PC-3 (cell line): ENCODE measurements at regions not wholly inside any gene's neighbourhood (a gene's known extent, or its start where the extent isn't known, plus 50 kb on each side); places are given as distances from the start of the nearest gene placed in this dataset.

Source experiments
- ATAC-seq: fragments of 200-7000 bp; cut with Tn5 transposase; 2 replicates; pipeline ENCODE4 v1.9.1; 2020; ENCODE audit warnings: mild to moderate bottlenecking, moderate library complexity
- BruUV-seq: library from RNA; stranded (reverse); fragments of 400-500 nt; replicated peaks from 2 replicates; lab custom pipeline; 2021; lab: Mats Ljungman, UMichigan
- CTCF ChIA-PET: fragments of 300-600 bp; sonication (Branson Sonifier 250); formaldehyde crosslinking; loops from one replicate; lab custom pipeline; 2022; ENCODE audit warnings: antibody characterized with exemption; lab: Charles Lee
- POLR2A ChIA-PET: fragments of 300-600 bp; sonication (Branson Sonifier 250); formaldehyde crosslinking; loops from one replicate; lab custom pipeline; 2022; ENCODE audit warnings: antibody characterized with exemption; ENCODE audit not compliant: unreplicated experiment; lab: Charles Lee
- DNase-seq: peaks from one replicate; pipeline ENCODE4 v3.0.0-alpha.2; 2015
- H2AFZ ChIP-seq: fragments of 300-600 bp; sonication (generic); 2 replicates; pipeline ENCODE4 v1.6.0; 2016; ENCODE audit warnings: antibody characterized with exemption, low read length
- H3F3A ChIP-seq: fragments of 300-600 bp; sonication (generic); one replicate; pipeline ENCODE4 v1.6.0; 2017; ENCODE audit warnings: antibody characterized with exemption, low read length, control low read depth, mild to moderate bottlenecking; ENCODE audit not compliant: unreplicated experiment
- H3K27ac ChIP-seq: fragments of 300-600 bp; sonication (generic); 2 replicates; pipeline ENCODE4 v1.5.1; 2016; ENCODE audit warnings: mild to moderate bottlenecking, low read length
- H3K27me3 ChIP-seq: fragments of 300-600 bp; sonication (generic); 2 replicates; pipeline ENCODE4 v1.6.1; 2016; ENCODE audit warnings: low read length, mixed read lengths
- H3K36me3 ChIP-seq: fragments of 300-600 bp; sonication (generic); 2 replicates; pipeline ENCODE4 v1.6.1; 2016; ENCODE audit warnings: low read depth, mixed run types, low read length, mixed read lengths
- H3K4me1 ChIP-seq: fragments of 300-600 bp; sonication (generic); 2 replicates; pipeline ENCODE4 v1.5.1; 2016; ENCODE audit warnings: low read length; ENCODE audit not compliant: insufficient read depth
- H3K4me2 ChIP-seq: fragments of 300-600 bp; sonication (generic); 2 replicates; pipeline ENCODE4 v1.6.0; 2016; ENCODE audit warnings: low read length
- H3K4me3 ChIP-seq: fragments of 300-600 bp; sonication (generic); 2 replicates; pipeline ENCODE4 v1.5.1; 2016; ENCODE audit warnings: mild to moderate bottlenecking, low read length, mixed read lengths
- H3K79me2 ChIP-seq: fragments of 300-600 bp; sonication (generic); 2 replicates; pipeline ENCODE4 v1.6.1; 2017; ENCODE audit warnings: low read length, mixed read lengths
- H3K9ac ChIP-seq: fragments of 300-600 bp; sonication (generic); 2 replicates; pipeline ENCODE4 v1.6.0; 2016; ENCODE audit warnings: mild to moderate bottlenecking, low read length
- H3K9me2 ChIP-seq: fragments of 300-600 bp; sonication (generic); replicated peaks from 2 replicates; pipeline ENCODE4 v1.6.1; 2016; ENCODE audit warnings: mixed run types, low read length, mixed read lengths
- H3K9me3 ChIP-seq: fragments of 300-600 bp; sonication (generic); 2 replicates; pipeline ENCODE4 v1.6.1; 2016; ENCODE audit warnings: low read length, mixed read lengths
- H4K20me1 ChIP-seq: fragments of 300-600 bp; sonication (generic); 2 replicates; pipeline ENCODE4 v1.6.1; 2016; ENCODE audit warnings: low read length, mixed read lengths
- CTCF ChIP-seq: fragments of 300-600 bp; sonication (generic); conservative IDR thresholded peaks from 2 replicates; pipeline ENCODE4 v1.5.1; 2017; ENCODE audit warnings: antibody characterized with exemption, low read depth, mild to moderate bottlenecking, low read length
- EZH2 ChIP-seq: fragments of 300-600 bp; sonication (generic); IDR thresholded peaks from one replicate; pipeline ENCODE4 v1.6.1; 2017; ENCODE audit warnings: antibody characterized with exemption, mild to moderate bottlenecking, low read length; ENCODE audit not compliant: unreplicated experiment
- EZH2phosphoT487 ChIP-seq: fragments of 300-600 bp; sonication (generic); IDR thresholded peaks from 2 replicates; pipeline ENCODE4 v1.6.1; 2018; ENCODE audit warnings: mild to moderate bottlenecking, antibody characterized with exemption, low read length, borderline replicate concordance
- intact Hi-C: fragments of 100-400 bp; cut with micrococcal nuclease; formaldehyde crosslinking; loops from 2 replicates; pipeline ENCODE4 v1.9.0; 2023

- H3K4me2 ChIP-seq, result no peak overlapping the region
- no peak overlapping the region for H3K9ac ChIP-seq
- intact Hi-C loops, result loop anchor here (2.0 to 5.0 kb wide), 2 partner anchors 233 to 330 kb away; no protein-coding TSS in a partner anchor
- no peak overlapping the region for H3K4me3 ChIP-seq
- ChIA-PET CTCF (interaction anchor here (0.7 kb wide), 1 partner anchor 145 kb away, joined by 4 read pairs; no protein-coding TSS in a partner anchor), POLR2A (interaction anchor here (0.5 kb wide), 1 partner anchor 334 kb away, joined by 5 read pairs; no protein-coding TSS in a partner anchor)
- H3K4me1 ChIP-seq, result no peaks in the 10 kb centered on the region
- H3K9me2 ChIP-seq, result no peaks in the 10 kb centered on the region
- no peaks in the 10 kb centered on the region for H3K27me3 ChIP-seq
- H3F3A ChIP-seq, result no peaks in the 10 kb centered on the region
- no peak overlapping the region for H2AFZ ChIP-seq
- H3K9me3 ChIP-seq, result no peaks in the 10 kb centered on the region
- no peaks in the 10 kb centered on the region for H3K79me2 ChIP-seq
- no peak for ATAC-seq
- DNase-seq, result no peak
- no peaks in the 10 kb centered on the region for H4K20me1 ChIP-seq
- no peak for TF ChIP-seq CTCF
- no peak for TF ChIP-seq EZH2phosphoT487
- TF ChIP-seq EZH2, result no peak
- no TSS peak for BruUV-seq
- no peak overlapping the region for H3K27ac ChIP-seq
- no peaks in the 10 kb centered on the region for H3K36me3 ChIP-seq
Measured at GRCh38 chr18:27778925-27779324, 398.0 kb downstream of the CDH2 start.

GRCh38 chr18:27778441-27778840 is 398.5 kb downstream of the CDH2 start:
- intact Hi-C loops, result loop anchor here (2.0 to 5.0 kb wide), 2 partner anchors 234 to 330 kb away; no protein-coding TSS in a partner anchor
- TF ChIP-seq EZH2 (no peak), CTCF (peak; percentile 73)
- ChIA-PET CTCF (interaction anchor here (0.7 kb wide), 1 partner anchor 145 kb away, joined by 4 read pairs; no protein-coding TSS in a partner anchor), POLR2A (no interaction called here)
- Histone ChIP-seq H3K27me3 (no peaks in the 10 kb centered on the region), H3K9me3 (no peaks in the 10 kb centered on the region), H4K20me1 (no peaks in the 10 kb centered on the region), H3K4me1 (no peaks in the 10 kb centered on the region), H3K4me2 (no peak overlapping the region), H3K79me2 (no peaks in the 10 kb centered on the region), H3K9ac (no peak overlapping the region), H3K4me3 (no peak overlapping the region), H3K27ac (no peak overlapping the region), H2AFZ (no peak overlapping the region), H3K9me2 (no peaks in the 10 kb centered on the region), H3K36me3 (no peaks in the 10 kb centered on the region), H3F3A (no peaks in the 10 kb centered on the region)
- DNase-seq (peak; percentile 52), ATAC-seq (peak; percentile 64)
- no TSS peak for BruUV-seq

- H3F3A ChIP-seq, result no peaks in the 10 kb centered on the region
- ATAC-seq (no peak), DNase-seq (no peak)
- 0 out of 2 replicates have a peak, but pooled peaks cover 2% of the 10 kb centered on the region for H3K9me2 ChIP-seq
- no peaks in the 10 kb centered on the region for H3K9me3 ChIP-seq
- H3K27me3 ChIP-seq, result no peaks in the 10 kb centered on the region
- H3K27ac ChIP-seq, result no peak overlapping the region
- CTCF ChIA-PET, result no interaction called here
- no peaks in the 10 kb centered on the region for H3K36me3 ChIP-seq
- H4K20me1 ChIP-seq, result no peaks in the 10 kb centered on the region
- H3K9ac ChIP-seq, result no peak overlapping the region
- H3K4me2 ChIP-seq, result no peak overlapping the region
- H3K4me1 ChIP-seq, result no peaks in the 10 kb centered on the region
- no peak overlapping the region for H3K4me3 ChIP-seq
- POLR2A ChIA-PET, result no interaction called here
- no TSS peak for BruUV-seq
- no peak overlapping the region for H2AFZ ChIP-seq
- no peaks in the 10 kb centered on the region for H3K79me2 ChIP-seq
- intact Hi-C loops, result no loop called here
- TF ChIP-seq EZH2 (no peak), EZH2phosphoT487 (no peak), CTCF (no peak)
Measured at GRCh38 chr18:27772081-27772480, 404.8 kb downstream of the CDH2 start.
